ENCODE measurements at regions not wholly inside any gene's neighbourhood (a gene's known extent, or its start where the extent isn't known, plus 50 kb on each side); places are given as distances from the start of the nearest gene placed in this dataset.

- 62 to 68% (median 63%) methylated on average over 2 of the region's 2 CpGs for WGBS, 4 donors
- Histone ChIP-seq H3K27ac (no peak overlapping the region), H3K4me3 (no peak overlapping the region), H3K36me3 (replicated peaks in 1 of 2) (no peaks in the 10 kb centered on the region), H3K4me1 (replicated peaks in 1 of 2) (no peaks in the 10 kb centered on the region), H3K9me3 (replicated peaks in 1 of 3) (no peaks in the 10 kb centered on the region), H3K27me3 (no peaks in the 10 kb centered on the region)
- TF ChIP-seq POLR2A (IDR thresholded peaks at IDR 0.05), result no peak
- TF ChIP-seq, protein P1, sequence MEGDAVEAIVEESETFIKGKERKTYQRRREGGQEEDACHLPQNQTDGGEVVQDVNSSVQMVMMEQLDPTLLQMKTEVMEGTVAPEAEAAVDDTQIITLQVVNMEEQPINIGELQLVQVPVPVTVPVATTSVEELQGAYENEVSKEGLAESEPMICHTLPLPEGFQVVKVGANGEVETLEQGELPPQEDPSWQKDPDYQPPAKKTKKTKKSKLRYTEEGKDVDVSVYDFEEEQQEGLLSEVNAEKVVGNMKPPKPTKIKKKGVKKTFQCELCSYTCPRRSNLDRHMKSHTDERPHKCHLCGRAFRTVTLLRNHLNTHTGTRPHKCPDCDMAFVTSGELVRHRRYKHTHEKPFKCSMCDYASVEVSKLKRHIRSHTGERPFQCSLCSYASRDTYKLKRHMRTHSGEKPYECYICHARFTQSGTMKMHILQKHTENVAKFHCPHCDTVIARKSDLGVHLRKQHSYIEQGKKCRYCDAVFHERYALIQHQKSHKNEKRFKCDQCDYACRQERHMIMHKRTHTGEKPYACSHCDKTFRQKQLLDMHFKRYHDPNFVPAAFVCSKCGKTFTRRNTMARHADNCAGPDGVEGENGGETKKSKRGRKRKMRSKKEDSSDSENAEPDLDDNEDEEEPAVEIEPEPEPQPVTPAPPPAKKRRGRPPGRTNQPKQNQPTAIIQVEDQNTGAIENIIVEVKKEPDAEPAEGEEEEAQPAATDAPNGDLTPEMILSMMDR (IDR thresholded peaks at IDR 0.05), result no peak
- no peak for DNase-seq
- intact Hi-C loops (cut with DNase I), result no loop called here
These were observed 87.7 kb upstream of the ANO3 start for GRCh38 chr11:26244207-26244606.

DNA sequence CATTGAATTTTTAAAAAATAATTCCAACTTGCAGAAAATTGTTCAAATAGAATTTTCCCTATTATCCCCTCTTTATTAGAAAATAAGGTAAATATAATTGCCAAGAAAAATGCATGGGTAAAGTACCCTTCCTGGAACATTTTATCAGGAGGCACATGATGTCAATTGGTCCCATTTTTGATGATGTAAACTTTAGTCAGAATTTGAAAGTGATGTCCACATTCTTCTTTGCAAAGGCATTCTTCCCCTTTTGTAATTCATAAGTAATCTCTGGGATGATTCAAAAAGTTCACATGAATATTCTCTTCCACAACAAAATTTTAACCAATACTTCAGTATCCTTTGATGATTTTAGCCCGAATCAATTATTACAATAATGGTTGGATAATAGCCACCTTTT is 86.9 kb upstream of the ANO3 start:
- Histone ChIP-seq H3K4me1 (replicated peaks in 1 of 2) (no peaks in the 10 kb centered on the region), H3K9me3 (replicated peaks in 1 of 3) (no peaks in the 10 kb centered on the region), H3K4me3 (no peak overlapping the region), H3K36me3 (replicated peaks in 1 of 2) (no peaks in the 10 kb centered on the region), H3K27ac (no peak overlapping the region), H3K27me3 (no peaks in the 10 kb centered on the region)
- intact Hi-C loops (cut with DNase I), result no loop called here
- TF ChIP-seq, protein P1 (IDR thresholded peaks at IDR 0.05), result no peak
- TF ChIP-seq POLR2A (IDR thresholded peaks at IDR 0.05), result no peak
- no peak for DNase-seq
- 84 to 91% (median 85%) methylated on average over 1 of the region's 1 CpG for WGBS, 4 donors

GRCh38 chr11:26247340-26247739 is 84.6 kb upstream of the ANO3 start:
- TF ChIP-seq, protein P1 (IDR thresholded peaks at IDR 0.05), result no peak
- no peak for TF ChIP-seq POLR2A (IDR thresholded peaks at IDR 0.05)
- no peaks in the 10 kb centered on the region for H3K9me3 ChIP-seq (replicated peaks in 1 of 3)
- no peaks in the 10 kb centered on the region for H3K4me1 ChIP-seq (replicated peaks in 1 of 2)
- no peaks in the 10 kb centered on the region for H3K27me3 ChIP-seq
- intact Hi-C loops (cut with DNase I), result no loop called here
- no peak overlapping the region for H3K27ac ChIP-seq
- no peak overlapping the region for H3K4me3 ChIP-seq
- H3K36me3 ChIP-seq (replicated peaks in 1 of 2), result no peaks in the 10 kb centered on the region
- DNase-seq, result no peak

DNA sequence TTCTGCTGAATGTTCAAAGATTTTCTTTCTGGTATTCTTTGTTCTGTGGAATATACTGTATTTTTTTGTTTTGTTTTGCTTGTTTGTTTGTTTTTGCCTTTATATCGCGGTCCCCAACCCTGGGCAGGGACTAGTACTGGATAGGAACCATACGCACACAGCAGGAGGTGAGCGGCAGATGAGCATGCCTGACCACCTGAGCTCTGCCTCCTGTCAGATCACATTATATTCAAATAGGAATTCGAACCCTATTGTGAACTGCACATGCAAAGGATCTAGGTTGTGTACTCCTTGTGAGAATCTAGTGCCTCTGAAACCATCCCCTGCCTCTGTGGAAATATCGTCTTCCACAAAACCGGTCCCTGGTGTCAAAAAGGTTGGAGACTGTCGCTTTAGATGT is 83.3 kb upstream of the ANO3 start:
- Histone ChIP-seq H3K4me1 (replicated peaks in 1 of 2) (no peaks in the 10 kb centered on the region), H3K27me3 (no peaks in the 10 kb centered on the region), H3K36me3 (replicated peaks in 1 of 2) (no peaks in the 10 kb centered on the region), H3K9me3 (replicated peaks in 1 of 3) (no peaks in the 10 kb centered on the region), H3K27ac (no peak overlapping the region), H3K4me3 (no peak overlapping the region)
- intact Hi-C loops (cut with DNase I), result no loop called here
- TF ChIP-seq, protein P1 (IDR thresholded peaks at IDR 0.05), result no peak
- no peak for DNase-seq
- WGBS, 4 donors, result 79 to 88% (median 81%) methylated on average over 8 of the region's 8 CpGs

Measured in adrenal gland (tissue), 9 donors.